NCI-H524 (cell line): ENCODE measurements at regions not wholly inside any gene's neighbourhood (a gene's known extent, or its start where the extent isn't known, plus 50 kb on each side); places are given as distances from the start of the nearest gene placed in this dataset.
A peak's percentile ranks its signal among the peaks of the same experiment; 100 is the strongest.
"Not testable (repeated sequence)": the region's sequence is repeated elsewhere in the genome, so short reads cannot be mapped to it uniquely, and the experiment has no call there.

Experiments
- DNase-seq, 2 experiments: peaks; one replicate each; lab custom pipeline; 2025; lab: John Stamatoyannopoulos, UW

DNA sequence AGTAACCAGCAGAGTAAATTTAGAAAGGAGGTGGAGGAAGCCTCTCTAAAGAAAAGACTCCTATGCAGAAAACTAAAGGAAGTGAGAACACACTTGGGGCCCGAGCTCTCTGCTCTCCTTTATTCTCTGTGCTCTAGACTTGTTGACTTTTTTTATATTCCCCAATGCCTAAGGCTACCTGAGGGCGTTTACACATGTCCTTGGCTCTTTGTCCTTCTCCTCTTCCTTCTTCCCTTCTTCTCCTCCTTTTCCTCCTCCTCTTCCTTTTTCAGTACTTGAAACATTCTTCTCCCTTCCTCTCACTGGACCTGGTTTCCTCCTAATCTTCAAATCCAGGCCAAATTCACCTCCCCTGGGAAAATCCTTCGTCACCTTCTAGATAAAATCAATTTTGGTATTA is 256.4 kb upstream of the TRPC7 start:
- DNase-seq: no peak

DNA sequence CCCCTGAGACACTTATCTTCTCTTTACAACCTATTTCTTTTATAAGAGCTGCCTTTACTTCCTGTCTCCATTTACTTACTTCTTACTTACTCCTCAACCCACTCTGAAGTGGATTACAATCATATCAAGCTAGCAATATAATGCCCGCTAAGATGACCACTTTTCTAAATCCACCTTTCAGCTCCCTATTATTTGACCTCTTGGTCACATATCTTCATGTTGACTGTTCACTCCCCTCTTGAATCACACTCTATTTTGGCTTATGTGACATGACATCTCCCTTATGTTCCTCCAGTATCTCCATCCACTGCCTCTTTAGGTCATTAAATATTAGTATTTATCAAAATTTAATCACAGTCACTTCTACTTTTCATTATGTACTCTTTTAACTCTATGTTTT is 255.3 kb upstream of the TRPC7 start:
- DNase-seq: no peak

DNA sequence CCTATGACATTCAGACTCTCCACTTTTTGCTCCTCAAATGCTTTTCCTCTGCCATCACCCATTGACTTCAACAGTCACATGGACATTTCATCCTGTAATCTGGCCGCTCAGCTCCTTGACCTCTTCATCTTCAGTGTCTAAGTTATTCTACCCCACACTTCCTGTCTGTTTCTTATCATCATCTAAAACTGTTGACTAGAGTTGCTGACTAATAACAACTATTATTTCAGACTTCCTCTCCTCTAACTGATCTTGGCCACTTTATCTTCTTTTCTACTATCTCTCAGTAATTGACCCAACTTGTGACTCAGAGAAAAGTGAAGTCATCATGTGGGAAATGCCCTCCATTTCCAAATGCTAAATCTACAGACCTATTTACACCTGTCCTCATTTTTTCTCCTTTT is 254.7 kb upstream of the TRPC7 start:
- no peak for DNase-seq

DNA sequence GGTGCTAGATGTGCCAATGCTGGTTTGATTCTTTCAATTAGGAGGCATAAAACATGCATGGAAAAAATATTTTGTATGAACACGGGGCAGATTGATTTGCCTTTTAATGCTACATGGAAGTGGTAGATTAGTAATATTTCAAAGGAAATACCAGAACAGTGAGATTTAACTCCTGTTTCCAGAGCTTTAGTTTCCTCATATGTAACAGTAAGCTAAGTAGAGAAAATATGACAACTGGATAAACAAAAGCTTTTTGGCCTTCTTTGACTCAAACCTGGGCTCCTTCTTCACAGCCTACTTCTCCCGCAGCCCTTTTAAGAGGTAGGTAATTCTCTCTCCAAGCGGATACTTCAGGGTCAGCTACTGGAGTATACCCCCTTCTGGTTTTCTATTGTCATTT is 254.2 kb upstream of the TRPC7 start:
- no peak for DNase-seq

DNA sequence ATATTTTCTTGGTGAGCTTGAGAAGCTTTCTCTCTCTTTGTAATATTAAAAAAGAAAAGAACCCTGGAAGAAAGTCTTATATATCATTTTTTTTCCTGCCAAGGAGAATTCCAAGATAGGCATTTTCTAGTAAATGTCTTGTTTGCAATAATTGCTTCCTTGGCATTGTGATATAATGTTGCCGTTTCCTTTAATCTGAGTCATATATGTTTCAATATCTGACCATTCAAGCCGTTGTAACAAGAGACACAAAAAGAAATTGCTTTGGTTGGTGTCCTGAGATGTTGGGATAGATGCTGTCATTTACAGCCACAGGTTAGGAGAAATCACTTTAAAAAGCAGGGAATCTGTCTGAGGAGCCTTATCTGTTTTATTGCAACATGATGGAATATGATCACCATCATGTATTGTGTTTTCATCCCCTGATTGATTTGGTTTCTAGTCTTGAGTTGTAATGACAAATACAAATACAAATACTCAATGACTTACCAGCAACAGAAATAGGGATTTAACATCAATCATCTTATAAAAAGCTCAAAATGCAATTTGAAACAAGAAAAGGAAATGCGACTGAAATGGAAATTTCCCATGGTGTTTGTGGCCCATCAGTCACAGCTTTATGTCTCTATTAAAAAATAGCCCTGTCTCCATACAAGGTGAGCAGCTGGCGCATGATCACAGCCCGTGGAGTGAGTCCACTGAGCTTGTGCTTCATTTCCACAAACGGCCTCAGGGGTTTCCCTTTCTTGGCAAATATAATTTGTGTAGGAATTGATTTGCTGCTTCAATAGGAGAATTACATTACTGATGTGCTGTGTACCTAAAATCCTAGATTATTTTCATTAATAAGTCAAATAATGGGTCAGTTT is 250.1 kb upstream of the TRPC7 start:
- peak in 1 of 2 experiments; percentile 6 for DNase-seq

DNA sequence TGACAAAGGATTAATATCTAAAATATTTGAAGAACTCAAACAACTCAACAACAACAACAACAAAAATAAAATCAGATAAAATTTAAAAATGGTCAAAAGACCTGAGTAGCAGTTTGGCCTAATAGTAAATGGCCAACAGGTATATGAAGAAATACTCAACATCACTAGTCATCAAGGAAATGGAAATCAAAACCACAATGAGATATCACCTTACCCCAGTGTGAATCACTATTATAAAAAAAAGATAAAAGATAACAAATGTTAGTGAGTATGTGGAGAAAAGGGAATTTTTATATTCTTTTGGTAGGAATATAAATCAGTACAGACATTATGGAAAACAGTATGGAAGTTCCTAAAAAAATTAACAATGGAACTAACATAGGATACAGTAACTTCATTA is 247.9 kb upstream of the TRPC7 start:
- DNase-seq: no peak

DNA sequence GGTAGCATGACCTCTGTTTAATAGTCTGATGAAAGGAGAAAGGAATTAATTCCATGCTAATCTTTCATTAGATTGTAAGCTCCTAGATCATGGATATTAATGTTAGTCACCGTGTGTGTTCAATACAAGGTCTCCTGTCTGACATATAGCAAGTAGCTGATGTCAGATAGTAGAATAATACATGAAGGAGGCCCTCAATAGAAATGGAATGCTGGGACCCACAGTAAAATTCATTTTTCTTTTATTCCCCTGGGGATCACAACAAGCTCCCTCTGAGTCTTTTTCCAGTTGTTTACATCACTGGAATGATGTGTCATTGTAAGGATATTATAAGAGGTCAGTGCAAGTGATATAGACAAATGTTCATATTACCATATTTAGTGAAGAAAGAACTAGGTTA is 240.3 kb upstream of the TRPC7 start:
- DNase-seq: no peak

DNA sequence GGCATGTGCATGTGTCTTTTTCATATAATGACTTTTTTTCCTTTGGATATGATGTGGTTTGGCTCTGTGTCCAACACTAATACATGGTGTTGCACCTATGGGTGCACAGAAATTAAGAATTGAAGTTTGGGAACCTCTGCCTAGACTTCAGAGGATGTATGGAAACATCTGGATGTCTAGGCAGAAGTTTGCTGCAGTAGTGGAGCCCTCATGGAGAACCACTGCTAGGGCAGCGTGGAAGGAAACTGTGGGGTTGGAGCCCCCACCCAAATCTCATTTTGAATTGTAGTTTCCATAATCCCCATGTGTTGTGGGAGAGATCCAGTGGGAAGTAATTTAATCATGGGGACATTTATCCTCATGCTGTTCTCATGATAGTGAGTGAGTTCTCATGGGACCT is 235.0 kb upstream of the TRPC7 start:
- DNase-seq: no peak

DNA sequence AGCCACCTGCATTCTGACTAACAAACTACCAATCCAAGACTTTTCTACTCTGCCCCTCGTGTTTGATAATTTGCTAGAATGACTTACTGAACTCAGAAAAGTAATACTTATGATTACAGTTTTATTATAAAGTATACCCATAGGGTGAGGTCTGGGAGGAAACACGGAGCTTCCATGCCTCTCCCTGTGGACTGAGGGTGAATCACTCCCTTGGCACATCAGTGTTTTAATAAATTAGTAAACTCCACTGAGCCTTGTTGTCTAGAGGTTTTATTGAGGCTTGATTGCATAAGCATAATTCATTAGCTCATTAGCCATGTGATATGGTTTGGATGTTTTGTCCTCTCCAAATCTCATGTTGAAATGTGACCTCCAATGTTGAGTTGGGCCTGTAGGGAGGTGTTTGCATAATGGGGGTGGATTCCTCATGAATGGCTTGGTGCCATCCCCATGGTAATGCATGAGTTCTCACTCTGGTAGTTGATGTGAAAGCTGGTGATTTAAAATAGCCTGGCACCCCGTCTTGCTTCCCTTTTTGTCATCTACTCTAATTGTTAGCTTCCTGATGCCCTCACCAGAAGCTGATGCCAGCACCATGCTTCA is 233.6 kb upstream of the TRPC7 start:
- no peak for DNase-seq

DNA sequence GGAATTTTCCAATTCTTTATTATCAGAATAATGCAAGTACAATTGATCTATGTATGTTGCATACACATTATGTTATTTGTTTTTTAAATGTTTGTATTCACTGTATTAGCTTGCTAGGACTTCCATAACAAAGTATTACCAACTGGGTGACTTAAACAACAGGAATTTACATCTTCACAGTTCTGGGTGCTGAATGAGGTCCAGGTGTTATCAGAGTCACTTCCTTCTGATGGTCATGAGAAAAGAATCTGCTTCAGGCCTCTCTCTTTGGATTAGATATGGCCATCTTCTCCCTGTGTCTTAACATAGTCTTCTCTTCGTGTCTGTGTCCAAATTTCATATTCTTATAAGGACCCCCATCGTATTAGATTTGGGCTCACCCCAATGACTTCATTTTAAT is 229.1 kb upstream of the TRPC7 start:
- no peak for DNase-seq

DNA sequence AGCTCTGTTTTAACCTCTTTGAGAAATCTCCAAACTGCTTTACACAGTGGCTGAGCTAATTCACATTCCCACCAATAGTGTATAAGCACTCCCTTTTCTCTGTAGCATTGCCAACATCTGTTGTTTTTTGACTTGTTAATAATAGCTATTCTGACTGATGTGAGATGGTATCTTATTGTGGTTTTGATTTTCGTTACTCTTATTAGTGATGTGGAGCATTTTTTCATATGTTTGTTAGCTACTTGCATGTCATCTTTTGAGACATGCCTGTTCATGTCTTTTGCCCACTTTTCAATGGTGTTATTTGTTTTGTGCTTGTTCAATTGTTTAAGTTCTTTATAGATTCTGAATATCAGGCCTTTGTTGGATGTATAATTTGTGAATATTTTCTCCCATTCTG is 225.2 kb upstream of the TRPC7 start:
- DNase-seq: no peak

DNA sequence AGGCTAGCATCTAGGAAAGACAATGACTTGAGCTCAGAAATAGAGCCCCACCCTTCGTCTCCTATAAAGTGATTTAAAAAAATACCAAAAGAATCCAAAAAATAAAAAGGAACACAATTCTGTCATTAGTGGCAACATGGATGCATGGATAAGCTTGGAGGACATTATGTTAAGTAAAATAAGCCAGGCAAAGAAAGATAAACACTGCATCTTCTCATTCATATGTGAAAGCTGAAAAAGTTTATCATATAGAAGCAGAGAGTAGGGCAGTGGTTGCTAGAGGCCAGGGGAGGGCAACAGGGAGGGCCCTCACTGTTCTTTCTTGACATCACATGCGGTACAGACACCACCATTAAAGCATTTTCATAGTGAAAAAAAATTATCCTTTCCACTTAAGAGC is 220.9 kb upstream of the TRPC7 start:
- DNase-seq: no peak

DNA sequence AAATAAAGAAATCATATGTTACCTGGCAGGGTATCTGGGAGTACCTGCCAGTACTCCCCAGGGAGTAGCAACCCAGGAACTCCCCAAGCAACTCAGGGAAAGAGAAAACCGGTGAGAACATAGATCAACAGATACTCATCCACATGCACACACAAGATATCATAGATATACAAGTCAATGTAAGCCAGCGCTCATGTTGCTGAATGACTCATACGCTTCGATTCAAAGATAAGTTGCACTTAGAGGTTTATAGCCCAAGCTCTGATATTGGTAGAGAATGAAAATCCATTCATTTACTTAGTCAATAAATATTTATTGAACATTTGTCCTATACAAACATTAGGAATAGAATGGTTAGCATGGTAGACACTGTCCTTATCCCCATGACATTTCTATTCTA is 219.1 kb upstream of the TRPC7 start:
- no peak for DNase-seq

DNA sequence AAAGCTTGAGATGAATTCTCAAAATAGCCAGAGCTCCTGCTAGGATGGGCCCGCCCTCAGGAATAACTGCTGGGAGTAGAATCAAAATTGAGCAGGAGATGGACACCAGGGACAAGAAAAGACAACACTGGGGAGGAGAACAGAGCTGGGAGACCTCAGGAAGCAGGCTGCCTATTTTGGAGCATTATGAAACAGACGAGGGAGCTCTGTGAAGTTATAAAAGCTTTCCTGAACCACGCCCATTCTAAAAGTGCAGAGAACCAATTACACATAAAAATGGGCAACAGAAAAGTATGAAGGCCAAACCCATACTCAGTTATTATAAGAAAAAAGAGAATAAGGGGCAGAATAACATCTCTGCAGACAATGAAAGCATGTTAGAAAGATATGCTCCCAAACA is 213.9 kb upstream of the TRPC7 start:
- no peak for DNase-seq

DNA sequence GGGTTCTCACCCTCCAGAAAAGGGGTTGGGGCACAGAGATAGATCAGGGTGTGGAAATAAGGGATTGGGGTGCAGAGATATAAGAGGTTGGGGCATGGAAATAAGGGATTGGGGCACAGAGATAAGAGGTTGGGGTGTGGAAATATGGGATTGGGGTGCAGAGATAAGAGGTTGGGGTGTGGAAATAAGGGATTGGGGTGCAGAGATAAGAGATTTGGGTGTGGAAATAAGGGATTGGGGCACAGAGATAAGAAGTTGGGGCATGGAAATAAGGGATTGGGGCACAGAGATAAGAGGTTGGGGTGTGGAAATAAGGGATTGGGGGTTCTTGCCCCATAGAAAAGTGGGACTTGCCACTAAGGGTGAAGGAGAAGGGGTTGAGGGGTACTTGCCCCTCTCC is 204.5 kb upstream of the TRPC7 start:
- DNase-seq: not testable (repeated sequence)

DNA sequence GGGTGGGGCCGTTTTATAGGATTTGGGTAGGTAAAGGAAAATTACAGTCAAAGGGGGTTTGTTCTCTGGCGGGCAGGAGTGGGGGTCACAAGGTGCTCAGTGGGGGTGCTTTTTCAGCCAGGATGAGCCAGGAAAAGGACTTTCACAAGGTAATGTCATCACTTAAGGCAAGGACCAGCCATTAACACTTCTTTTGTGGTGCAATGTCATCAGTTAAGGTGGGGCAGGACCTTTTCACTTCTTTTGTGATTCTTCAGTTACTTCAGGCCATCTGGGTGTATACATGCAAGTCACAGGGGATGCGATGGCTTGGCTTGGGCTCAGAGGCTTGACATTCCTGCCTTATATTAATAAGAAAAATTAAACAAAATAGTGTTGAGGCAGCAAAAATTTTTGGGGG is 200.1 kb upstream of the TRPC7 start:
- DNase-seq: not testable (repeated sequence)

DNA sequence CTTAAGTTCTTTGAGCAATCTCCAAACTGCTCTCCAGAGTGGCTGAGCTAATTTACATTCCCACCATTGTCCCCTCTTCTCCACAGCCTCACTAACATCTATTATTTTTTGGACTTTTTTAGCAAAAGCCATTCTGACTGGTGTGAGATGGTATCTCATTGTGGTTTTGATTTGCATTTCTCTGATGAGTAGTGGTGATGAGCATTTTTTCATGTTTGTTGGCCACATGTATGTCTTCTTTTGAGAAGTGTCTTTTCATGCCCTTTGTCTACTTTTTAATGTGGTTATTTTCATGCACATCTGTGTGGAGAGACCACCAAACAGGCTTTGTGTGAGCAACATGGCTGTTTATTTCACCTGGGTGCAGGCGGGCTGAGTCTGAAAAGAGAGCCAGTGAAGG is 199.7 kb upstream of the TRPC7 start:
- DNase-seq: not testable (repeated sequence)

DNA sequence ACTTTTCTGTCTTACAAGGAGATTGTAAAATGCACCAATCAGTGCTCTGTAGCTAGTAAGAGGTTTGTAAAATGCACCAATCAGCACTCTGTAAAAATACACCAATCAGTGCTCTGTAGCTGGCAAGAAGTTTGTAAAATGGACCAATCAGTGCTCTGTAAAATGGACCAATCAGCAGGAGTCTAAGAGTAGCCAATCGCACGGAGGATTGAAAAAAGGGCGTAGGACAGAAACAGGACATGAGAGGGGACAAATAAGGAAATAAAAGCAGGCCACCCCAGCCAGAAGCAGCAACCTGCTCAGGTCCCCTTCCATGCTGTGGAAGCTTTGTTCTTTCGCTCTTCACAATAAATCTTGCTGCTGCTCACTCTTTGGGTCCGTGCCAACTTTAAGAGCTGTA is 199.1 kb upstream of the TRPC7 start:
- not testable (repeated sequence) for DNase-seq

DNA sequence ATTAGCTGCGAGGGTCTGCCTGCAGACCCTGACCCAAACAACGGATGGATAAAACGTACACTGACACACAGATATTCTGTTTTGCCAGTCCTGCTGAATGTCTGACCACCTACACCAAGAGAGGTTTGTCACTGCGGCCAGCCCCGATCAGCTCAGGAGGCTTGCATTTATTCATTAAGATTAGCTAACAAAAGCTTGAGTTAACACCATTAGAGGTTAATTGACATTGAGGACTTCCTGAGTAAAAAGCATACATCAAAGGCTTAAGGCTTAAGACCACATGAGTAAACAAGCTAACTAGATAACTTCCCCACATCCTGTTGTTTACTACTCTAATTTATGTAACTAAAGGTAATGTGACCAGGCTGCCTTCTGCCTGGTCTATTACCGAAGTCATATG is 198.1 kb upstream of the TRPC7 start:
- DNase-seq: no peak

DNA sequence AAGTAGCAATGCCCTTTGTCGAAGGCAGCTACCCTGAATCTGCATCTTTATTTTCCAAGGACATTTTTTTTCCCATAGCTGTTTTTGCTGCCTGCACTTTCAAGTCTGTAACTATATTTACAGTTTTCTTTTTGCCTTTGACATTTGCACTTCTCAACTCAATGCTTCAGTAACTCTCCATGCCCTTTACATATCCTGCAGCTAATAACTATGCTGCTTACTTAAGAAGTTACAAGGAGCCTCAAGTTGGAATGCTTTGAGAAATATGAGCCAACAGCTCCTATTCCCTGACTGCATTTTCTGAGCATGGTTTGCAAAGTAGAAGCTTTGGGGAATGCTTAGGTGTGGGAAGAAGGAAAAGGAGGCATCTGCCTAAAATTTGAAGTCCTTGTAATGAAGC is 194.8 kb upstream of the TRPC7 start:
- DNase-seq: no peak

DNA sequence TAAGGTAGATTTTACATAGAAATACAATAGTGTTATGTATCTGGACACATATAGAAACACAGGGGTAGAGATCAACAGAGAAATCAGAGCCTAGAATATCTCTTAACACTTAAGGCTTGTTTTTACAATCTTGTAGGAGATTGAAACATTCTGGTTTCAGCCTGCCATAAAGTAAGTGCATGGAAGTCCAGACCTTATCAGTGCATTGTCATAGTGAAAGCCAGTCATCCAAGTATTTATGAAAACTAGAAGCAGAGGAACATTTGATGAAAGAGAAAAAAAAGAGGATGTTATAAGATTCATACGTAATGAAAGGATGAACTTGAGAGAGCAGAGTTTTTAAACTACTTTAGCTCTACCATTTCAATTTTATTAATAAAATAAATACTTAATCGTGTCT is 194.3 kb upstream of the TRPC7 start:
- no peak for DNase-seq

DNA sequence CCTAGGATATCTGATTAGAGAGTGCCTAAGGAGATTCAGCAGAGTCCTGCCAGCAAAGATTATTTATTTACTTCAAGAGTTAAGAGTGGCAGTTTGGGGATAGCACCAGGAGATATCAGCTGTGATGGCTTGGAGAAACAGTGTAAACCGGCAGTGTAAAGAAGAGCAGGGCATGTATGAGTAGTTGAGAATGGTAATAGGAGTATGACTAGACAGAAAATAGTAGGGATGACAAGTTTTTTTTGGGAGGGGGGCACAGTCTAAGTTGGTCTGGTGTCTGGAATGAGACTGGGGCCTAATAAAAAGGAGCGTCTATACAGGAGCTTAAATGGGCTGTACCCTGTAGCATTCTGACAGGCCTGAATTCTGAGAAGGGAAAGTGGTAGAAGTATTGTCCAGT is 181.8 kb upstream of the TRPC7 start:
- not testable (repeated sequence) for DNase-seq

DNA sequence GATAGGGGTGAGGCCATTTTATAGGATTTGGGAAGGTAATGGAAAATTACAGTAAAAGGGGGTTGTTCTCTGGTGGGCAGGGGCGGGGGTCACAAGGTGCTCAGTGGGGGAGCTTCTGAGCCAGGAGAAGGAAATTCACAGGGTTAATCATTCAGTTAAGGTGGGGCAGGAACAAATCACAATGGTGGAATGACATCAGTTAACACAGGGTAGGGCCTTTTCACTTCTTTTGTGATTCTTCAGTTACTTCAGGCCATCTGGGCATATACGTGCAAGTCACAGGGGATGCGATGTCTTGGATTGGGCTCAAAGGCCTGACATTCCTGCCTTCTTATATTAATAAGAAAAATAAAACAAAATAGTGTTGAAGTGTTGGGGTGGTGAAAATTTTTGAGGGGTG is 181.1 kb upstream of the TRPC7 start:
- DNase-seq: not testable (repeated sequence)

DNA sequence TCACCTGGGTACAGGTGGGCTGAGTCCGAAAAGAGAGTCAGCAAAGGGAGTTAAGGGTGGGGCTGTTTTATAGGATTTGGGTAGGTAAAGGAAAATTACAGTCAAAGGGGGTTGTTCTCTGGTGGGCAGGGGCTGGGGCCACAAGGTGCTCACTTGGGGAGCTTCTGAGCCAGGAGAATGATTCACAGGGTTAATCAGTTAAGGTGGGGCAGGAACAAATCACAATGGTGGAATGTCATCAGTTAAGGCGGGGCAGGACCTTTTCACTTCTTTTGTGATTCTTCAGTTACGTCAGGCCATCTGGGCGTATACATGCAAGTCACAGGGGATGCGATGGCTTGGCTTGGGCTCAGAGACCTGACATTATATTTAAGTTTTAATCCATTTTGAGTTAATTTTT is 179.7 kb upstream of the TRPC7 start:
- DNase-seq: not testable (repeated sequence)
